ENCODE measurements at regions not wholly inside any gene's neighbourhood (a gene's known extent, or its start where the extent isn't known, plus 50 kb on each side); places are given as distances from the start of the nearest gene placed in this dataset.

DNA sequence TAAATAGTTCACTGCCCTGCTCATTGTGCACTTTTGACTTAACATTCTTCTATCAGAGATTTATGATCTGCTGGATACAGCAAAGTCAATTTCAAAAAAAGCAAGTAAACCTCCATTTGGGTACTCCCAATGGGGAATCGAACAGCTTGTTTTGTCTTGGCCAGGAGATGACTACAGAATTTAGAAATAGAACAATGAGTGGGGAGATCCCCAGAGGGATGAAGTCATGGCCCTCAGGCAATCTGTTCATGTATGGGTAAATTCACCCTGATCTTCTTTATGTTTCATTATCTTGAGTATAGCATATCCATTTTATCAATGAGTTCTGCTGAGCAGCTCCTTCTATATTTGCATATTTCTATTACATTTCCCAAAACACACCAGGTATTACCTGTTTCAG lies 1681.9 kb downstream of the HACE1 start:
- H3K4me1 Mint-ChIP-seq, result no peaks in the 10 kb centered on the region
- no peaks in the 10 kb centered on the region for H3K9me3 ChIP-seq (ENCODE audit: control insufficient read depth, low read length)
- no peak overlapping the region for H3K4me3 ChIP-seq (ENCODE audit: low read length)
- no peaks in the 10 kb centered on the region for H3K36me3 ChIP-seq (ENCODE audit: control insufficient read depth, insufficient read depth, low read length)
- no peak overlapping the region for H3K9ac ChIP-seq (ENCODE audit: extremely low read depth, low read length, poor library complexity, severe bottlenecking)
- TF ChIP-seq, protein P1, sequence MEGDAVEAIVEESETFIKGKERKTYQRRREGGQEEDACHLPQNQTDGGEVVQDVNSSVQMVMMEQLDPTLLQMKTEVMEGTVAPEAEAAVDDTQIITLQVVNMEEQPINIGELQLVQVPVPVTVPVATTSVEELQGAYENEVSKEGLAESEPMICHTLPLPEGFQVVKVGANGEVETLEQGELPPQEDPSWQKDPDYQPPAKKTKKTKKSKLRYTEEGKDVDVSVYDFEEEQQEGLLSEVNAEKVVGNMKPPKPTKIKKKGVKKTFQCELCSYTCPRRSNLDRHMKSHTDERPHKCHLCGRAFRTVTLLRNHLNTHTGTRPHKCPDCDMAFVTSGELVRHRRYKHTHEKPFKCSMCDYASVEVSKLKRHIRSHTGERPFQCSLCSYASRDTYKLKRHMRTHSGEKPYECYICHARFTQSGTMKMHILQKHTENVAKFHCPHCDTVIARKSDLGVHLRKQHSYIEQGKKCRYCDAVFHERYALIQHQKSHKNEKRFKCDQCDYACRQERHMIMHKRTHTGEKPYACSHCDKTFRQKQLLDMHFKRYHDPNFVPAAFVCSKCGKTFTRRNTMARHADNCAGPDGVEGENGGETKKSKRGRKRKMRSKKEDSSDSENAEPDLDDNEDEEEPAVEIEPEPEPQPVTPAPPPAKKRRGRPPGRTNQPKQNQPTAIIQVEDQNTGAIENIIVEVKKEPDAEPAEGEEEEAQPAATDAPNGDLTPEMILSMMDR (conservative IDR thresholded peaks at IDR 0.05), result no peak
- WGBS, 2 experiments (ENCODE audit: insufficient coverage in 1 of 2, insufficient read length in 1 of 2), result 95% methylated on average over 1 of the region's 1 CpG; no CpG with 5 or more reads in 1 of the 2 experiments
- H3K4me1 ChIP-seq (ENCODE audit: control insufficient read depth, insufficient read depth, low read length), result no peaks in the 10 kb centered on the region
- H3K27me3 Mint-ChIP-seq (ENCODE audit: insufficient read depth), result no peaks in the 10 kb centered on the region
- no peak overlapping the region for H3K27ac ChIP-seq (ENCODE audit: low read depth, low read length)
- H3K27me3 ChIP-seq (ENCODE audit: control insufficient read depth, insufficient read depth, low read length, poor library complexity, severe bottlenecking), result no peaks in the 10 kb centered on the region
- H3K27ac Mint-ChIP-seq, result no peak overlapping the region
- no peaks in the 10 kb centered on the region for H3K9me3 Mint-ChIP-seq
- H3K4me3 Mint-ChIP-seq, result no peak overlapping the region
- no peaks in the 10 kb centered on the region for H3K36me3 Mint-ChIP-seq (ENCODE audit: low read depth)
- DNase-seq, result no peak

DNA sequence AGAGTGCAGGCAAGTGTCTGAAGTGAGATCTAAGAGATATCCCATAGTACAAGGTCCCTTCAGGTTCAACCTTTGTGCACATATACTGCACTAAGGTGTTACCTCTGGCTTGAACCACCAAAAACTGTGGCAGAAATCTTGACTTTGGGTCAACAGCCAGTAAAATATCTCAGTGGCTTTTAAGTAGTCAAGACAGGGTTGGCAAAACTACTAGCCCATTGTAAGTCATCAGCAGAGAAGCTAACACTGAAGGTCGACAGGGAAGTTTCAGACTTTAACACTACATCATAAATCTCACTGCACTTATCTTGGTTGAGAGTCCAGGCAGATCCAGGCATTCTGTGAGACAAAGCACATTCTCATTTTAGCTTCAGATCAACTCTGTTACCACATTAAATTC lies 1684.7 kb downstream of the HACE1 start:
- Mint-ChIP-seq H3K36me3 (ENCODE audit: low read depth) (no peaks in the 10 kb centered on the region), H3K27ac (no peak overlapping the region), H3K4me3 (no peak overlapping the region), H3K9me3 (no peaks in the 10 kb centered on the region), H3K4me1 (no peaks in the 10 kb centered on the region), H3K27me3 (ENCODE audit: insufficient read depth) (no peaks in the 10 kb centered on the region)
- Histone ChIP-seq H3K4me1 (ENCODE audit: control insufficient read depth, insufficient read depth, low read length) (no peaks in the 10 kb centered on the region), H3K36me3 (ENCODE audit: control insufficient read depth, insufficient read depth, low read length) (no peaks in the 10 kb centered on the region), H3K27me3 (ENCODE audit: control insufficient read depth, insufficient read depth, low read length, poor library complexity, severe bottlenecking) (no peaks in the 10 kb centered on the region), H3K4me3 (ENCODE audit: low read length) (no peak overlapping the region), H3K9me3 (ENCODE audit: control insufficient read depth, low read length) (no peaks in the 10 kb centered on the region), H3K9ac (ENCODE audit: extremely low read depth, low read length, poor library complexity, severe bottlenecking) (no peak overlapping the region), H3K27ac (ENCODE audit: low read depth, low read length) (no peak overlapping the region)
- DNase-seq, result no peak
- 80 to 98% methylated on average over 1 of the region's 1 CpG for WGBS, 2 experiments (ENCODE audit: insufficient coverage in 1 of 2, insufficient read length in 1 of 2)
- TF ChIP-seq, protein P1 (conservative IDR thresholded peaks at IDR 0.05), result no peak

DNA sequence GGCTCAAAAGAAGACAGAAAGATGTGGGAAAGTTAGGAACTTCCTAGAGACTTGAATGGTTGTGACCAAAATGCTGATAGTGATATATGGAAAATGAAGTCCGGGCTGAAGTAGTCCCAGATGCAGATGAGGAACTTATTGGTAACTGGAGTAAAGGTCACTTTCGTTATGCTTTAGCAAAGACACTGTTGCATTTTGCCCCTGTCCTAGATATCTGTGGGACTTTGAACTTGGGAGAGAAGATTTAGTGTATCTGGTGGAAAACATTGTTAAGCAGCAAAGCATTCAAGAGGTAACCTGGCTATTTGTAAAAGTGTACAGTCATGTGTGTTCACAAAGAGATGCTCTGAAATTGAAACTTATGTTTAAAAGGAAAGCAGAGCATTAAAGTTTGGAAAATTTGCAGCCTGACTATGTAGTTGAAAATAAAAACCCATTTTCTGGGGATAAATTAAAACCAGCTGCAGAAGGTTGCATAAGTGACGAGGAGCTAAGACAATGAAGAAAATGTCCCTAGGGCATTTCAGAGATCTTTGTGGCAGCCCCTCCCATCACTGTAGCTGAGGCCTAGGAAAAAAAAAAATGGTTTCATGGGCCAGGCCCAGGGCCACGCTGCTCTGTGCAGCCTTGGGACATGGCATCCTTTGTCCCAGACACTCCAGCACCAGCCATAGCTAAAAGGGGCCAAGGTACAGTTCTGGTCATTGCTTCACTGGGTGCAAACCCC lies 1692.2 kb downstream of the HACE1 start:
- no peaks in the 10 kb centered on the region for H3K9me3 ChIP-seq (ENCODE audit: control insufficient read depth, low read length)
- TF ChIP-seq, protein P1 (conservative IDR thresholded peaks at IDR 0.05), result no peak
- H3K9me3 Mint-ChIP-seq, result no peaks in the 10 kb centered on the region
- WGBS, 2 experiments (ENCODE audit: insufficient coverage in 1 of 2, insufficient read length in 1 of 2), result 91 to 95% methylated on average over 3 to 4 of the region's 4 CpGs
- no peaks in the 10 kb centered on the region for H3K36me3 Mint-ChIP-seq (ENCODE audit: low read depth)
- no peaks in the 10 kb centered on the region for H3K4me1 ChIP-seq (ENCODE audit: control insufficient read depth, insufficient read depth, low read length)
- no peaks in the 10 kb centered on the region for H3K36me3 ChIP-seq (ENCODE audit: control insufficient read depth, insufficient read depth, low read length)
- no peak overlapping the region for H3K27ac ChIP-seq (ENCODE audit: low read depth, low read length)
- H3K9ac ChIP-seq (ENCODE audit: extremely low read depth, low read length, poor library complexity, severe bottlenecking), result no peak overlapping the region
- no peak for DNase-seq
- no peak overlapping the region for H3K27ac Mint-ChIP-seq
- peaks cover under 1% of the 10 kb centered on the region for H3K4me1 Mint-ChIP-seq
- no peak overlapping the region for H3K4me3 ChIP-seq (ENCODE audit: low read length)
- H3K4me3 Mint-ChIP-seq, result no peak overlapping the region
- no peaks in the 10 kb centered on the region for H3K27me3 ChIP-seq (ENCODE audit: control insufficient read depth, insufficient read depth, low read length, poor library complexity, severe bottlenecking)
- H3K27me3 Mint-ChIP-seq (ENCODE audit: insufficient read depth), result no peaks in the 10 kb centered on the region
